Activated T-cell treated with anti-CD3 and anti-CD28 coated beads for 48 hours (primary cell): ENCODE measurements at regions not wholly inside any gene's neighbourhood (a gene's known extent, or its start where the extent isn't known, plus 50 kb on each side); places are given as distances from the start of the nearest gene placed in this dataset.
"Not testable (repeated sequence)": the region's sequence is repeated elsewhere in the genome, so short reads cannot be mapped to it uniquely, and the experiment has no call there.

Experiments
- DNase-seq: peaks from one replicate; pipeline ENCODE4 v3.0.0-alpha.2; 2020; ENCODE audit warnings: low read depth

- DNase-seq = no peak
These were observed 55.3 kb upstream of the NRBF2 start for GRCh38 chr10:63077800-63078199.

- DNase-seq = no peak
These were observed 60.2 kb upstream of the NRBF2 start for GRCh38 chr10:63072951-63073350.

- no peak for DNase-seq
These were observed 62.0 kb upstream of the NRBF2 start for GRCh38 chr10:63071145-63071544.

GRCh38 chr10:63069318-63069717 is 63.8 kb upstream of the NRBF2 start:
- DNase-seq = no peak

GRCh38 chr10:63068246-63068645 is 64.9 kb upstream of the NRBF2 start:
- DNase-seq = no peak

- DNase-seq = no peak
These were observed 66.5 kb upstream of the NRBF2 start for GRCh38 chr10:63066606-63067005.

GRCh38 chr10:63064706-63065105 is 68.4 kb upstream of the NRBF2 start:
- DNase-seq = no peak

- no peak for DNase-seq
These were observed 74.9 kb upstream of the NRBF2 start for GRCh38 chr10:63058236-63058635.

GRCh38 chr10:63057509-63057908 is 75.6 kb upstream of the NRBF2 start:
- DNase-seq = no peak

- no peak for DNase-seq
These were observed 77.4 kb upstream of the NRBF2 start for GRCh38 chr10:63055705-63056104.

- DNase-seq = no peak
These were observed 78.1 kb upstream of the NRBF2 start for GRCh38 chr10:63054889-63055611.

- no peak for DNase-seq
These were observed 81.0 kb upstream of the NRBF2 start for GRCh38 chr10:63052083-63052482.

GRCh38 chr10:63042256-63042655 is 90.9 kb upstream of the NRBF2 start:
- no peak for DNase-seq

- not testable (repeated sequence) for DNase-seq
These were observed 99.4 kb upstream of the NRBF2 start for GRCh38 chr10:63033616-63034185.

- DNase-seq = no peak
These were observed 102.6 kb upstream of the NRBF2 start for GRCh38 chr10:63030536-63030935.

GRCh38 chr10:63027531-63027930 is 105.6 kb upstream of the NRBF2 start:
- no peak for DNase-seq

GRCh38 chr10:63021225-63021624 is 111.9 kb upstream of the NRBF2 start:
- DNase-seq = no peak

GRCh38 chr10:63013755-63014154 is 119.4 kb upstream of the NRBF2 start:
- DNase-seq = no peak

- DNase-seq = no peak
These were observed 120.5 kb upstream of the NRBF2 start for GRCh38 chr10:63012623-63013022.

GRCh38 chr10:63010203-63010602 is 122.9 kb upstream of the NRBF2 start:
- no peak for DNase-seq

- no peak for DNase-seq
These were observed 124.6 kb upstream of the NRBF2 start for GRCh38 chr10:63008491-63008890.

GRCh38 chr10:63007112-63007511 is 126.0 kb upstream of the NRBF2 start:
- no peak for DNase-seq

- DNase-seq = no peak
These were observed 127.9 kb upstream of the NRBF2 start for GRCh38 chr10:63005246-63005645.

GRCh38 chr10:63003816-63004453 is 129.2 kb upstream of the NRBF2 start:
- no peak for DNase-seq
